ENCODE measurements at regions not wholly inside any gene's neighbourhood (a gene's known extent, or its start where the extent isn't known, plus 50 kb on each side); places are given as distances from the start of the nearest gene placed in this dataset.

DNA sequence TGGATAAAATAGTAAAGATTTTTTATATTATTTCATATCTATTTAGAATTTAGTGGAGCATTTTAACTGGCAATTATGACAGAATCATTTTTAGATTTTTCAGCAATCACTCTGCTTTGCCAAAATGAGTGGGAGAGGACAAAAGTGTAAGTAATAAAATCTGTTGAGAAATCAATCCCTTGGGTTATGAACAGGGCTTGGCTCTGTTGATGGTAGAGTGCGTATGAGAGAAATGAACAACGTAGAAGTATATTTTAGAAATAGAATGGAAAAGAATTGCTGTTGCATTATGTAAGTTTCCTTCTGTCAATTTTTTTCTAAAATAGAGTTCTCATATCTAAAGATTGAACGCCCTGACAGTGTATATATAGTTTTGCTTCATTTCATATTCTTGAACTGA, 154.1 kb upstream of the PRDM9 start:
- no peak for DNase-seq

DNA sequence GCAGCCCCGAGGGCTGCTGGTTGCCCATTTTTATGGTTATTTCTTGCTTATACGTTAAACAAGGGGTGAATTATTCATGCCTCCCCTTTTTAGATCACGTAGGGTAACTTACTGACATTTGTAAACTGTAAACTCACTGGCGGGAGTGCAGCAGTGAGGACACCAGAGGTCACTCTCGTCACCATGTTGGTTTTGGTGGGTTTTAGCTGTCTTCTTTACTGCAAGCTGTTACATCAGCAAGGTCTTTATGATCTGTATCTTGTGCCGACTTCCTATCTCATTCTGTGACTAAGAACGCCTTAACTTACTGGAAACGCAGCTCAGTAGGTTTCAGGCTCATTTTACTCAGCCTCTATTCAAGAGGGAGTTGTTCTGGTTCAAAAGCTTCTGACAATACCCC, 155.0 kb upstream of the PRDM9 start:
- DNase-seq: peak; percentile 32

DNA sequence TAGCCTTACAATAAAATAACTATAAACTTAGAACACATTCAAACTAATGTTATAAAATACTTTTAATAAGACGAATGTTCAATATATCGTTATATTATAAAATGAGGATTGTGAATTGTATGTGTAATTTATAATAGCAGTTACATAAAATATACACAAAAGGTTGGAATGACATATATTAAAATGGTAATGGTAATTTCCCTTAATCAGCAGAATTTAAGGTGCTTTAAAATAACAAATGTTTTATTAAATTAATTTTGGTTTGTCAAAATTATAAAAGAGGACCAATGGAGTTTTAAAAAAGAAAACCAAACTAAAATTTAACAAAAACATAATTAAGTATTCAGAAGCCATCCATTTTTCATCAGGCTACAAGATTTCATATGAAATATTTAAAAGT, 164.3 kb upstream of the PRDM9 start:
- DNase-seq: no peak

DNA sequence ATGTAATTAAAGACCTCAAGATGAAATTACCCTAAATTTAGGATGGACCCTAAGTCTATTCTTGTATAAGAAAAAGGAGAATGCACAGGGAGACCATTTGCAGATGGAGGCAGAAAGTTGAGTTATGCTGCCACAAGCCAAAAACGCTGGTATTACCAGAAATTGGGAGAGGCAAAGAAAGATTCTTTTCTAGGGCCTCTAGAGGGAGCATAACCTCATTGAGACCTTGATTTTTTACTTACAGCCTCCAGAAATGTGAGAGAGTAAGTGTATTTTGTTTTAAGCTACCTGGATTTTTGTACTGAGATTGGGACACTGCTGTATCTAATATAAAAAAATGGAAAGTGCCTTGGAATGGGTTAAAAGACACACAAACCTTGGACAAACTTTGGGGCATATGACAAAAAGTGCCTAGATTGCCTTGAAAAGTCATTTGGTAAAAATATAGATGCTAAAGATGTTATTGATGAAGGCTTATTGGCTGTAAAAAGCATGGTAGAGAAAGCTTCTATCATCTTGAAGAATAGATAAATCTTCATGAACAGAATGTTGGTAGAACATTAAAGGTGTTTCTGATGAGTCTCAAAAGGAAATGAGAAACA, 174.7 kb upstream of the PRDM9 start:
- DNase-seq: peak; percentile 2

DNA sequence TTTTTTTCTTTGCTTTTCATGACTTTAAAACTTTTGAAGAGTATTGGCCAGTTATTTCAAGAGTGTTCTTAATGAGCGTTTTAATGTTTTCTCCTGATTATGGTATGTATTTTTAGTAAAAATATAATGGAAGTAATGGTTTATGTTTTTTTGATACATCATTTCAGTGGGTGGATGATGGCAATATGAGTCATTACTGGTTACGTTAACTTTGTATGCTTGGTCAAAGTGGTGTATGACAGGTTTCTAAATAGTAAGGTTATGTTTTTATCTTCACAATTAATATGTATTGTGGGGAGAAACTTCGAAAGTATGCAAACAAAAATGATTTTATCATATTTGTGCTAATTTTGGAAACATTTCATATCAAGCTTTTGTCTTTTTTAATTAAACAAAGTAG, 176.7 kb upstream of the PRDM9 start:
- DNase-seq: no peak

DNA sequence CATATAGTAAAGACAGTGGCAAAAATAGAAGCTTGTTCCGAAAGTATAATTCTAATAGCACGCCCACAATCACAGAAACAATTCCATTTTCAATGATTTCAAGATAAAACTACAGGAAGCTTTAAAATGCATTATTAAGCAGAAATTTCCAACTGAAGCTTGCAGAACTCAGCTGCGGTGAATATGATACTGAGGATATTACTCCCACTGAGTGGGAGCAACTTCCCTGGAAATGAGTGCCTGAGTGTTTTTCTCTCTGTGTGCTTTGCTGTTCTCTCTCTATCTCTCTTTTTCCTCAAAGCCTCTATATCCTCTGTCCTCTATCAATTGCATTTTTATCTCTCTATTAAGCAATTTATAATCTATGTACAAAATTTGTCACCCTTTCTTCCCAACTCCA, 187.5 kb upstream of the PRDM9 start:
- no peak for DNase-seq

DNA sequence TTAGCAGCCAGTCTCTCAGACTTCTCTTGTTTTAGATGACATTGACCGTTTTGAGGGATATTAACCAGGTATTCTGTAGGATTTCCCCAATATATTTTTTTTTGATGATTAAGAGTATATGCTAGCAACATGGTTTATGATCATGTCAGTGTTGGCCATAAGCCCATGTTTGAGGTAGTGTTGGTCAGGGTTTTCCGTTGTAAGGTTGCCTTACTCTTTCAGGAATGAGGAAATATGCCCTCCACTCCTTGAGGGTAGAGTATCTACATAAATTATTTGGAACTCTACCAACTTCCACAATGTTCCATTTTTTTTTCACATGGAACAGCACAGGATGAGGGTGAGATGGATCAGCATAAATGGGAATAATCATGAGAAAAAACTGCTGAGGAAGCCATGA, 188.4 kb upstream of the PRDM9 start:
- no peak for DNase-seq

DNA sequence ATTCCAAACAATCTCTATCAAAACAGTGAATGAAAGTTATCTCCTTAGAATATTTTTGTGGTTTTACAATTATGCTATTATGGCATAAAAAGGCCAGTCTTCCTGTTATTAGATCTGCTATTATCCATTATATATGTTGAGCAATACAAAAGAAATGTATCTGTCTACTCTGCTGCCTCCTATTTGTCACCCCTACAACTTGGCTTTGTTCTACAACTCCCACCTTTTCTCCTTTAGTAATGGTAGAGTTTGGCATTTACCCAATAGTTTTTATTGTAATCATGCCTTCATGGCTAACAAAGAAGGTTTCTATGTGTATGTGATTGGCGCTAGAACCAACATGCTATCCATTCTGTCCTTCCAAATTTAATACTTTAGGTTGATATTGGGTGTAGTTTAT, 189.2 kb upstream of the PRDM9 start:
- DNase-seq: no peak

DNA sequence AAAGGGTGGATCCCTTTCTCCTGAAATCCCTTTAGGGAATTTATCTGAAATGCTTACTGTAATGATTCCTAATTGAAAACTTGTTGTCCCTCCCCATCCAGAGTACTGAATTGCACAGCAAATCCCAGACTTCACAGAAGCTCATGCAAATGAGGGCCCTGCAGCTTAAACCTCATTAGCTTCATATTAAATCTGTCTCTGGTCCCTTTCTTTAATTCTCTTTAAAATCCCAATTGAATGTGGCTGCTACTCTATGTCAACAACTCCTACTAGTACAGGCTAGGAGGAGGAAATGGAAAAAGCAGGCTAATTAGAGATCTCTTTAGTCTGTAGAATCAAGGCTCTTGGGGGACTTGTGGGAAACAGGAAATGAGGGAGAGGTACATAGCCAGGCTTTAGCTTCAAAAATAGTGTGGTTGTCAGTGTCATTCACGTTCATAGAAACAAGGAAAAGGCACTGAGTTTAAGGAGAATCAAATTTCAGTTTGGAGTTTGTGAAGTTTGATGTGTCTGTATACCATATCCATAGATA, 191.3 kb upstream of the PRDM9 start:
- DNase-seq: no peak

DNA sequence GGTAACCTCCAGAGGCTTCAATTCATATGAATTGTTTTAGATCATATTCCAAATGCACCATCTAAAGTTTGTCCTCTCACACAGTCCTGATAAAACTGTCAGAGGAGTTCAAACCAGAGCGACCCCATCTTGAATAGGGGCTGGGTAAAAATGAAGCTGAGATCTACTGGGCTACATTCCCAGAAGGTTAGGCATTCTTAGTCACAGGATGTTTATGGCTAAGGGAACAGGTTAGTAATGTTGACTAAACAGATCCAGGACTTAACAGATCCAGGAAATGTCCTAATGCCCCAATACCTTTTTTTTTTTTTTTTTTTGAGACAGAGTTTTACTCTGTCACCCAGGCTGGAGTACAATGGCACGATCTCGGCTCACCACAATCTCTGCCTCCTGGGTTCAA, 192.6 kb upstream of the PRDM9 start:
- no peak for DNase-seq

GRCh38 chr5:23305055-23305454, 202.4 kb upstream of the PRDM9 start:
- no peak for DNase-seq

GRCh38 chr5:23303836-23304235, 203.6 kb upstream of the PRDM9 start:
- DNase-seq: no peak

- DNase-seq: no peak
These were observed 204.0 kb upstream of the PRDM9 start for GRCh38 chr5:23303435-23303834.

DNA sequence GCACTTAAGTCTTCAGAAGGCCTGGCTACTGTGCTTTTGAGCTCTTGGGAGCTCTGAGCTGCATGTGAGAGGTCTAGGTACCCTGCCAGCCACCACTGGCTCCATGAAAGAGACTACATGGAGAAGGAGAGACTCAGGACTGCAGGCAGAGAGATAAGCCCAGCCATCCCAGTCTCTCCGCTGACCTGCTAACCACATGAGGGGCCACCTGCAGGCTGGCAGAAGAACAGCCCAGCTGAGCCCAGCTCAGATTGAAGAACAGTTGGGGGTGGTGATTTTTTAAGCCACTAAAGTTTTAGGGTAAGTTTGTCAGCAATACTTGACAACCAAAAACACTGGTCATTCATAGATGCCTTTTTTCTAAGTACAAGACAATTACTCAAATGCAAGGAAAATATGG, 205.0 kb upstream of the PRDM9 start:
- no peak for DNase-seq

DNA sequence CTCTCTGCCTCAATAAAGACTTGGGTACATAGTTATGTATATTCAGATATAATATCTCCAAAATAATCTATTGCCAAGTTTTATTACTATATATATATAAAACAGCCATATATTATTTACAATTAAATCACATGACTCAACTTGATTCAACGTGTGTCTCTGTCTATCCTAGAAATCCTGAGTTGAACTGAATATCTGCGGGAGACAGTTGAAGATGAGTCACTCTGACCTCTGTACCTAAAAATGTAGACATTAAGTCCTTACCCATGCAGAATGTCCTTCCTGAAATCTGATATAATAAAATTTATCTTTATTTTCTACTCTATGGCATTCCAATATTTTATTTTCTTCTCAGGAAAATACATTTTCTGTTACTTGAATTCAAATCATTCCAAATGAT, 218.2 kb upstream of the PRDM9 start:
- no peak for DNase-seq

- DNase-seq: no peak
These were observed 222.8 kb upstream of the PRDM9 start for GRCh38 chr5:23284656-23285055.

- DNase-seq: no peak
These were observed 233.2 kb upstream of the PRDM9 start for GRCh38 chr5:23274171-23274570.

GRCh38 chr5:23269981-23270380, 237.4 kb upstream of the PRDM9 start:
- no peak for DNase-seq

- DNase-seq: no peak
These were observed 239.3 kb upstream of the PRDM9 start for GRCh38 chr5:23268136-23268535.

DNA sequence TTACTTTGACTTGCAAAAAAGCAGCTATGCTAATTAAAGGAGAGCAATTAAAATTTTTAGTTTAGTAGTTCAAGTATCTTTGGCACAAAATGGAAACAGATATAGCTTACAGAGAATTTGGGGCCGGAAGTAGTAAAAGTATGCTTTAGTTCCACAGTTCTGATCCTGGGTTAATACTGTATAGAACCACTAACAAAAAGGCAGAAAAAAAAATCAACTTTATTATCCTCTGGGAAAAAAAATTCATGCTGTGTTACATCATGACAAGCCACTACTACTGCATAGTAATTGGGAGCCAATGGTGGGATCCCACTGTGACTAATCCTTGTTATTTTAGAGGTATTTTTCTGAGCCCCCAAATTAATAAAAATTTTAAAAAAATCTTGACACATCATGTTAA, 246.8 kb upstream of the PRDM9 start:
- DNase-seq: no peak

DNA sequence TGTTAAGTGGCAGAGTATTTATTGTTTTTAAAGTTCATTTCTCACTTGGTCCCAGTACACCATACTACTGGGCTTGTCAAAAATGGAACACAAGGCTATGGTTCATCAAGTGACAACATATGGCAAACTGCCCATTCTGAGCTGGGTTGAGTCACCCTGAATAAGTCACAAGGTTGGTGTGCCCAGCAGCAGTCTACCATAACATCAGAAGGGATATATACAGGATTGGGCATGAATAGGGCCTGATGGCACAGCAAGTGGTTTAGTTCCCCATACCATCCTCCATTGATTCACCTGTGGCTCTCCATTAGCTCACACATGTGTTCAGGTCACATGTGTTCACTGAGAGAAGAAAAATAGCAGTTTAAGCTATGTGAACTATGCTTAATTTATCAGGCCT, 249.8 kb upstream of the PRDM9 start:
- no peak for DNase-seq

DNA sequence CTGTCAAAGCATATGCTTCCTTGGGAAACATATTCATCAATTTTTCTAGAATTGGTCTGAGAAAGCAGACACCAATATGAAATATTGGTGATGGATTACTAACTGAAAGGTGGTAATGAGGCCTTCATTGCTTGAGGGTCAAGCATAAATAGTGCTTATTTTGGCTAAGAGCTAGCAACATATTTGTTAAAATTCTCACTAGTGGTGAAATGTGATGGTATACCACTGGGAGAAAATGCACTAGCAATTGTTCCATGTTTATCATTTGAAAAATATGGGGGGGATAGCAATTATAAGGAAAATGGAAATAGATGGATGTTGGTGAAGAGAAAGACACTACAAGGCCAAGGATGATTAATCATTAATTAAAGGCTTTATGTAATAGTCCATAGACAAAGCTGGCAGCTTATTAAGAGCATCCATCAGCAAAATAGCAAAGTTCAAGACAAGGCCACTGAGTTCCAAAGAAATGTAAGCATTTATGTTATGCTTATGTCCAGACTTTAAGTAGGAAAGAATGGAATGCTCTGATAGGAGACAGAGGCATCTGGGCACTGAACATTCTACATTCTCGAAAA, 253.7 kb upstream of the PRDM9 start:
- DNase-seq: no peak

- DNase-seq: no peak
These were observed 264.5 kb upstream of the PRDM9 start for GRCh38 chr5:23242891-23243290.

GRCh38 chr5:23235246-23235645, 272.2 kb upstream of the PRDM9 start:
- DNase-seq: no peak

DNA sequence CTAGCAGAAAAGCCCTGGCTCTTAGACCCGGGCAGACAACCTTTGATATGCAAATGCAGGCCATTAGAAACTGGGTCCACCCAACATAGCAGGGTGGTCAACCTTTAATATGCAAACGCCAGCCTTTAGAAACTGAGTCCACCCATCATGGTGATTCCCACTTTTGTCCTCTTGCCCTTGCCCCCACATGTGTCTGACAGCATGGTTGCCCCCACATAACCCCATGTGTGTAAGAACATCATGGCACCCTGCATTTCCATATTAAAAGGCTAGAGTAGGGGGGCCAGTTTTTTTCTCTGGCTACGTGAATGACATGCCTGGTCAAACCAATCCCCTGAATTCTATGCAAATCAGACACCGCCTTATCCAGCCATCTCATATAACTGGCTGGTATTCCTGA, 273.2 kb upstream of the PRDM9 start:
- no peak for DNase-seq
